ENCODE measurements at regions not wholly inside any gene's neighbourhood (a gene's known extent, or its start where the extent isn't known, plus 50 kb on each side); places are given as distances from the start of the nearest gene placed in this dataset.

DNA sequence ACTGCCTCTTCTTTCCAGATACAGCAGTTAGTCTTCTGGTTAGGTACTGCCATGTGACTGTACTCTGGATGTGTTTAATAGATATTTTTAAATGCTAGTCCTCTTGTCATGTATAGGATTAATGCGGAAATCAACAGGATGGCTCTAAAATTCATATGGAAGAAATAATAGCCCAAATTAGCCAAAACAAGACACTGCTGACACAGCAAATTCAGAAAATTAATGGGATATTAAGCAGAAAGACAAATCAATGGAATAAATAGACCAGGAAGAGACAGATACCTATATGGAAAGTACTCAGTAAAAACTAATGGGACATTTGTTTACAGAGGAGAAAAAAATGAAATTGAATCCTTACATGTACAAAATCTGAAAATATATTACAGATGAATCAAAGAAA lies 679.3 kb upstream of the PCDH20 start:
- 95% methylated on average over 1 of the region's 1 CpG for WGBS (ENCODE audit: insufficient coverage, insufficient replicate concordance, low lambda C conversion rate, missing lambda C conversion rate)
- ATAC-seq (no peak), FAIRE-seq (no peak), DNase-seq (ENCODE audit: low read depth, low spot score) (no peak)
- in situ Hi-C loops (cut with MboI), result no loop called here
- no peaks in the 10 kb centered on the region for H3K36me3 ChIP-seq (ENCODE audit: control insufficient read depth in 2 of 2, insufficient read depth in 2 of 2, low read length in 1 of 2)
- ChIA-PET RAD21 (ENCODE audit: unreplicated experiment) (interaction anchor here (1.5 kb wide), 1 partner anchor 25 kb away, joined by 3 read pairs; no protein-coding TSS in a partner anchor), CTCF (interaction anchor here (0.9 kb wide), 1 partner anchor 25 kb away, joined by 4 read pairs; no protein-coding TSS in a partner anchor), SMC1A (ENCODE audit: uncharacterized antibody, unreplicated experiment) (no interaction called here), POLR2A (no interaction called here)
- H3K9ac ChIP-seq (ENCODE audit: control insufficient read depth, insufficient read depth, low read length), result no peak overlapping the region
- intact Hi-C loops (cut with micrococcal nuclease; ENCODE audit: unreplicated experiment), result no loop called here
- no peak overlapping the region for H2AFZ ChIP-seq (ENCODE audit: control insufficient read depth, low read depth, low read length)
- no peak overlapping the region for H3K27ac ChIP-seq (ENCODE audit: control insufficient read depth, insufficient read depth)
- no peak overlapping the region for H3K4me2 ChIP-seq (ENCODE audit: control insufficient read depth, insufficient read depth)
- no peaks in the 10 kb centered on the region for H3K79me2 ChIP-seq (ENCODE audit: control insufficient read depth, insufficient read depth, low read length)
- H3K9me3 ChIP-seq (replicated peaks; ENCODE audit: control insufficient read depth, insufficient read depth, low read length), result no peaks in the 10 kb centered on the region
- BruUV-seq (replicated peaks), result no TSS peak
- no peaks in the 10 kb centered on the region for H3K4me1 ChIP-seq (ENCODE audit: control insufficient read depth, insufficient read depth, low read length)
- no peak overlapping the region for H3K4me3 ChIP-seq
- no peaks in the 10 kb centered on the region for H4K20me1 ChIP-seq (ENCODE audit: control insufficient read depth, insufficient read depth)
- H3K27me3 ChIP-seq (replicated peaks in 1 of 2; ENCODE audit: control insufficient read depth in 2 of 2, insufficient read depth in 2 of 2, low read length in 1 of 2), result no peaks in the 10 kb centered on the region
- TF ChIP-seq TARDBP (IDR thresholded peaks at IDR 0.05; ENCODE audit: borderline replicate concordance) (no peak), NBN (IDR thresholded peaks at IDR 0.05) (no peak), BRCA1 (IDR thresholded peaks at IDR 0.05; ENCODE audit: low read depth, low read length) (no peak), EP300 (IDR thresholded peaks at IDR 0.05; ENCODE audit: borderline replicate concordance in 1 of 2, control insufficient read depth in 1 of 2, low read depth in 2 of 2, low read length in 2 of 2) (no peak)
- TF ChIP-seq, protein P1, sequence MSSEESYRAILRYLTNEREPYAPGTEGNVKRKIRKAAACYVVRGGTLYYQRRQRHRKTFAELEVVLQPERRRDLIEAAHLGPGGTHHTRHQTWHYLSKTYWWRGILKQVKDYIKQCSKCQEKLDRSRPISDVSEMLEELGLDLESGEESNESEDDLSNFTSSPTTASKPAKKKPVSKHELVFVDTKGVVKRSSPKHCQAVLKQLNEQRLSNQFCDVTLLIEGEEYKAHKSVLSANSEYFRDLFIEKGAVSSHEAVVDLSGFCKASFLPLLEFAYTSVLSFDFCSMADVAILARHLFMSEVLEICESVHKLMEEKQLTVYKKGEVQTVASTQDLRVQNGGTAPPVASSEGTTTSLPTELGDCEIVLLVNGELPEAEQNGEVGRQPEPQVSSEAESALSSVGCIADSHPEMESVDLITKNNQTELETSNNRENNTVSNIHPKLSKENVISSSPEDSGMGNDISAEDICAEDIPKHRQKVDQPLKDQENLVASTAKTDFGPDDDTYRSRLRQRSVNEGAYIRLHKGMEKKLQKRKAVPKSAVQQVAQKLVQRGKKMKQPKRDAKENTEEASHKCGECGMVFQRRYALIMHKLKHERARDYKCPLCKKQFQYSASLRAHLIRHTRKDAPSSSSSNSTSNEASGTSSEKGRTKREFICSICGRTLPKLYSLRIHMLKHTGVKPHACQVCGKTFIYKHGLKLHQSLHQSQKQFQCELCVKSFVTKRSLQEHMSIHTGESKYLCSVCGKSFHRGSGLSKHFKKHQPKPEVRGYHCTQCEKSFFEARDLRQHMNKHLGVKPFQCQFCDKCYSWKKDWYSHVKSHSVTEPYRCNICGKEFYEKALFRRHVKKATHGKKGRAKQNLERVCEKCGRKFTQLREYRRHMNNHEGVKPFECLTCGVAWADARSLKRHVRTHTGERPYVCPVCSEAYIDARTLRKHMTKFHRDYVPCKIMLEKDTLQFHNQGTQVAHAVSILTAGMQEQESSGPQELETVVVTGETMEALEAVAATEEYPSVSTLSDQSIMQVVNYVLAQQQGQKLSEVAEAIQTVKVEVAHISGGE (CRISPR knock-in tag; IDR thresholded peaks at IDR 0.05), result no peak
- TF ChIP-seq, protein P2, sequence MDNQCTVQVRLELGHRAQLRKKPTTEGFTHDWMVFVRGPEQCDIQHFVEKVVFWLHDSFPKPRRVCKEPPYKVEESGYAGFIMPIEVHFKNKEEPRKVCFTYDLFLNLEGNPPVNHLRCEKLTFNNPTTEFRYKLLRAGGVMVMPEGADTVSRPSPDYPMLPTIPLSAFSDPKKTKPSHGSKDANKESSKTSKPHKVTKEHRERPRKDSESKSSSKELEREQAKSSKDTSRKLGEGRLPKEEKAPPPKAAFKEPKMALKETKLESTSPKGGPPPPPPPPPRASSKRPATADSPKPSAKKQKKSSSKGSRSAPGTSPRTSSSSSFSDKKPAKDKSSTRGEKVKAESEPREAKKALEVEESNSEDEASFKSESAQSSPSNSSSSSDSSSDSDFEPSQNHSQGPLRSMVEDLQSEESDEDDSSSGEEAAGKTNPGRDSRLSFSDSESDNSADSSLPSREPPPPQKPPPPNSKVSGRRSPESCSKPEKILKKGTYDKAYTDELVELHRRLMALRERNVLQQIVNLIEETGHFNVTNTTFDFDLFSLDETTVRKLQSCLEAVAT (IDR thresholded peaks at IDR 0.05), result no peak
